CD4-positive, alpha-beta memory T cell (primary cell): ENCODE measurements at regions not wholly inside any gene's neighbourhood (a gene's known extent, or its start where the extent isn't known, plus 50 kb on each side); places are given as distances from the start of the nearest gene placed in this dataset.
A peak's percentile ranks its signal among the peaks of the same experiment; 100 is the strongest.

Experiments
- CTCF ChIA-PET: fragments of 350-600 bp; sonication (Branson Sonifier 250); formaldehyde crosslinking; loops from one replicate; lab custom pipeline; 2021; ENCODE audit warnings: inconsistent platforms; ENCODE audit not compliant: partially characterized antibody; lab: Charles Lee
- POLR2A ChIA-PET: fragments of 350-600 bp; sonication (Branson Sonifier 250); formaldehyde crosslinking; loops from one replicate; lab custom pipeline; 2021; ENCODE audit not compliant: partially characterized antibody; lab: Charles Lee
- DNase-seq, 5 donors: peaks; one replicate each; pipeline versions ENCODE4 v3.0.0 to v3.0.0-alpha.2; 2020 to 2022; ENCODE audit warnings: mixed read lengths in 1 of 5
- H3K27ac ChIP-seq: one replicate; pipeline ENCODE4 v1.7.0; 2013; ENCODE audit warnings: low read depth, low read length
- H3K27me3 ChIP-seq: 2 replicates; pipeline ENCODE4 v1.7.0; 2013; ENCODE audit warnings: mild to moderate bottlenecking, low read length, moderate library complexity; ENCODE audit not compliant: insufficient read depth
- H3K36me3 ChIP-seq: 2 replicates; pipeline ENCODE4 v1.7.0; 2013; ENCODE audit warnings: mild to moderate bottlenecking, low read length, moderate library complexity; ENCODE audit not compliant: insufficient read depth
- H3K4me1 ChIP-seq: 2 replicates; pipeline ENCODE4 v1.7.0; 2013; ENCODE audit warnings: mild to moderate bottlenecking, low read length, moderate library complexity; ENCODE audit not compliant: insufficient read depth
- H3K4me3 ChIP-seq, 2 donors: one replicate each; pipeline ENCODE4 v1.7.0; 2013; ENCODE audit warnings: low read length in 2 of 2, mild to moderate bottlenecking in 1 of 2
- H3K9me3 ChIP-seq, 2 donors: one replicate each; pipeline ENCODE4 v1.7.0; 2013; ENCODE audit warnings: low read length in 2 of 2, control low read depth in 1 of 2; ENCODE audit not compliant: control insufficient read depth in 1 of 2
- H3K27ac Mint-ChIP-seq, 7 donors: one replicate each; pipeline ENCODE4 v1.8.0; 2020 to 2021; ENCODE audit warnings: mixed read lengths in 7 of 7, mild to moderate bottlenecking in 6 of 7, inconsistent platforms in 3 of 7, moderate library complexity in 3 of 7
- H3K27me3 Mint-ChIP-seq, 2 donors: one replicate each; pipeline ENCODE4 v1.8.0; 2020 to 2021; ENCODE audit warnings: mixed read lengths in 2 of 2
- H3K36me3 Mint-ChIP-seq, 2 donors: one replicate each; pipeline ENCODE4 v1.8.0; 2020 to 2021; ENCODE audit warnings: mixed read lengths in 2 of 2, inconsistent platforms in 1 of 2, mild to moderate bottlenecking in 1 of 2
- H3K4me1 Mint-ChIP-seq, 4 donors: one replicate each; pipeline ENCODE4 v1.8.0; 2020 to 2021; ENCODE audit warnings: mixed read lengths in 4 of 4, mild to moderate bottlenecking in 1 of 4
- H3K4me3 Mint-ChIP-seq, 8 donors: one replicate each; pipeline ENCODE4 v1.8.0; 2020 to 2021; ENCODE audit warnings: mixed read lengths in 8 of 8, mild to moderate bottlenecking in 7 of 8, moderate library complexity in 6 of 8, inconsistent platforms in 3 of 8
- H3K9me3 Mint-ChIP-seq, 8 donors: one replicate each; pipeline ENCODE4 v1.8.0; 2020 to 2021; ENCODE audit warnings: mixed read lengths in 8 of 8, mild to moderate bottlenecking in 5 of 8, inconsistent platforms in 3 of 8, moderate library complexity in 1 of 8
- intact Hi-C: fragments of 100-400 bp; cut with micrococcal nuclease; formaldehyde crosslinking; loops from one replicate; pipeline ENCODE4 v1.15.1; 2023

DNA sequence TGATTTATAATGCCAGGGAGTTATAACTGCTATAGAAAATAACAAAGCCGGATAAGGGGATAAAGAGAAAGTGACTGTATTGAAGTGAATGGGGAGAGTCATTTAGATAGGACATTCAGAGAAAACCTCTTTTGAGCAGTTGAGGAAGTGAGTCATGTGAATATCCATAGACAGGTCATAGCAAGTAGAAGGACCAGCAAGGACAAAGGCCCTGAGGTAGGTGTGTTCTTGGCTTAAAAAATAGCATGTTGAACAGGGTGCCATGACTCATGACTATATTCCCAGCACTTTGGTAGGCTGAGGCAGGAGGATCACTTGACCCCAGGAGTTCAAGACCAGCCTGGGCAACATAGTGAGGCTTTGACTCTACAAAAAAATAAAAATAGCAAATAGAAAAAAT lies 51.5 kb upstream of the RAP1B start:
- H3K27ac Mint-ChIP-seq = no peak overlapping the region
- Histone ChIP-seq H3K4me3 (no peak overlapping the region), H3K9me3 (no peaks in the 10 kb centered on the region), H3K36me3 (no peaks in the 10 kb centered on the region), H3K27me3 (no peaks in the 10 kb centered on the region), H3K27ac (no peak overlapping the region), H3K4me1 (no peaks in the 10 kb centered on the region)
- DNase-seq = no peak
- no peaks in the 10 kb centered on the region for H3K36me3 Mint-ChIP-seq
- H3K4me1 Mint-ChIP-seq = peaks cover 5 to 13% (median 7%) of the 10 kb centered on the region in 4 donors
- no peaks in the 10 kb centered on the region for H3K9me3 Mint-ChIP-seq
- H3K4me3 Mint-ChIP-seq = no peak overlapping the region
- intact Hi-C loops = no loop called here
- peaks cover 0 to 5% of the 10 kb centered on the region in 2 donors for H3K27me3 Mint-ChIP-seq
- POLR2A ChIA-PET = no interaction called here
- CTCF ChIA-PET = no interaction called here

- no peaks in the 10 kb centered on the region for H3K27me3 ChIP-seq
- no peak overlapping the region for H3K27ac Mint-ChIP-seq
These were observed 50.5 kb upstream of the RAP1B start for GRCh38 chr12:68559984-68560850.

GRCh38 chr12:68560851-68561422 lies 49.8 kb upstream of the RAP1B start:
- Histone ChIP-seq H3K27ac (no peak overlapping the region), H3K9me3 (no peaks in the 10 kb centered on the region), H3K4me1 (peaks cover 10% of the 10 kb centered on the region), H3K36me3 (no peaks in the 10 kb centered on the region), H3K27me3 (no peaks in the 10 kb centered on the region), H3K4me3 (no peak overlapping the region)
- intact Hi-C loops = no loop called here
- DNase-seq = no peak
- no peaks in the 10 kb centered on the region for H3K36me3 Mint-ChIP-seq
- no peaks in the 10 kb centered on the region for H3K9me3 Mint-ChIP-seq
- H3K27me3 Mint-ChIP-seq = no peaks in the 10 kb centered on the region
- peaks cover 16 to 26% (median 20%) of the 10 kb centered on the region in 4 donors for H3K4me1 Mint-ChIP-seq
- no peak overlapping the region for H3K4me3 Mint-ChIP-seq
- ChIA-PET POLR2A (no interaction called here), CTCF (no interaction called here)
- peak overlapping the region in 1 of 7 donors; percentile 41 for H3K27ac Mint-ChIP-seq

More at GRCh38 chr12:68559984-68560850, 50.5 kb upstream of the RAP1B start:
- H3K4me1 ChIP-seq = peaks cover 2% of the 10 kb centered on the region
- CTCF ChIA-PET = no interaction called here
- no peak for DNase-seq
- Mint-ChIP-seq H3K4me3 (no peak overlapping the region), H3K4me1 (peaks cover 10 to 19% (median 14%) of the 10 kb centered on the region in 4 donors), H3K27me3 (peaks cover 0 to 2% of the 10 kb centered on the region in 2 donors), H3K36me3 (no peaks in the 10 kb centered on the region), H3K9me3 (no peaks in the 10 kb centered on the region)
- no peaks in the 10 kb centered on the region for H3K9me3 ChIP-seq
- H3K36me3 ChIP-seq = no peaks in the 10 kb centered on the region
- no peak overlapping the region for H3K4me3 ChIP-seq
- POLR2A ChIA-PET = no interaction called here
- intact Hi-C loops = no loop called here
- no peak overlapping the region for H3K27ac ChIP-seq
